ENCODE measurements at regions not wholly inside any gene's neighbourhood (a gene's known extent, or its start where the extent isn't known, plus 50 kb on each side); places are given as distances from the start of the nearest gene placed in this dataset.

DNA sequence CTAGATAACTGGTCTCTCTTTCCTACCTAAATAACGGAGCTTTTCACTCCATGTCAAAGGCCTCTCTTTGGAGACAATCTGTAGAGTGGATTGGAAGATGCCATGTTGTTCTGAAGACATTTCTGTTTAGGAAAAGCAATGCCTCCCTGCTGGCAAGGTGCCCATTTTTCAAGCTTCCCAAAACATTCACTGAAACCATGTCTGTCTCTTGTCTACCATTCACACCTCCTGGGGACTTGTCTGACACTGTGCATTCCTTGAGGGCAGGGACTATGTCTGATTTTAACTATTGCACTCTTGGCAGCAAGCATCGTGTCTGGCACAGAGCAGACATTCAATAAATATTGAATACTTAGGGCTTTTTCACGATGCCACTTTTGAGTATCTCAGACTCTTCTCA lies 528.9 kb upstream of the NRP1 start:
- Histone ChIP-seq H3K4me3 (replicated peaks; ENCODE audit: insufficient read depth, low read length) (no peak overlapping the region), H3K27me3 (ENCODE audit: insufficient read depth, poor library complexity, severe bottlenecking) (no peaks in the 10 kb centered on the region), H3K27ac (replicated peaks) (no peak overlapping the region)
- TF ChIP-seq, protein P1, sequence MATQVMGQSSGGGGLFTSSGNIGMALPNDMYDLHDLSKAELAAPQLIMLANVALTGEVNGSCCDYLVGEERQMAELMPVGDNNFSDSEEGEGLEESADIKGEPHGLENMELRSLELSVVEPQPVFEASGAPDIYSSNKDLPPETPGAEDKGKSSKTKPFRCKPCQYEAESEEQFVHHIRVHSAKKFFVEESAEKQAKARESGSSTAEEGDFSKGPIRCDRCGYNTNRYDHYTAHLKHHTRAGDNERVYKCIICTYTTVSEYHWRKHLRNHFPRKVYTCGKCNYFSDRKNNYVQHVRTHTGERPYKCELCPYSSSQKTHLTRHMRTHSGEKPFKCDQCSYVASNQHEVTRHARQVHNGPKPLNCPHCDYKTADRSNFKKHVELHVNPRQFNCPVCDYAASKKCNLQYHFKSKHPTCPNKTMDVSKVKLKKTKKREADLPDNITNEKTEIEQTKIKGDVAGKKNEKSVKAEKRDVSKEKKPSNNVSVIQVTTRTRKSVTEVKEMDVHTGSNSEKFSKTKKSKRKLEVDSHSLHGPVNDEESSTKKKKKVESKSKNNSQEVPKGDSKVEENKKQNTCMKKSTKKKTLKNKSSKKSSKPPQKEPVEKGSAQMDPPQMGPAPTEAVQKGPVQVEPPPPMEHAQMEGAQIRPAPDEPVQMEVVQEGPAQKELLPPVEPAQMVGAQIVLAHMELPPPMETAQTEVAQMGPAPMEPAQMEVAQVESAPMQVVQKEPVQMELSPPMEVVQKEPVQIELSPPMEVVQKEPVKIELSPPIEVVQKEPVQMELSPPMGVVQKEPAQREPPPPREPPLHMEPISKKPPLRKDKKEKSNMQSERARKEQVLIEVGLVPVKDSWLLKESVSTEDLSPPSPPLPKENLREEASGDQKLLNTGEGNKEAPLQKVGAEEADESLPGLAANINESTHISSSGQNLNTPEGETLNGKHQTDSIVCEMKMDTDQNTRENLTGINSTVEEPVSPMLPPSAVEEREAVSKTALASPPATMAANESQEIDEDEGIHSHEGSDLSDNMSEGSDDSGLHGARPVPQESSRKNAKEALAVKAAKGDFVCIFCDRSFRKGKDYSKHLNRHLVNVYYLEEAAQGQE (IDR thresholded peaks at IDR 0.05; ENCODE audit: insufficient replicate concordance, low read depth): no peak
- no peak for TF ChIP-seq SPI1 (IDR thresholded peaks at IDR 0.05; ENCODE audit: borderline replicate concordance, low read depth)
- TF ChIP-seq GABPA (IDR thresholded peaks at IDR 0.05; ENCODE audit: low read depth): no peak
- DNase-seq (ENCODE audit: low read depth in 1 of 2, low spot score in 1 of 2): no peak

DNA sequence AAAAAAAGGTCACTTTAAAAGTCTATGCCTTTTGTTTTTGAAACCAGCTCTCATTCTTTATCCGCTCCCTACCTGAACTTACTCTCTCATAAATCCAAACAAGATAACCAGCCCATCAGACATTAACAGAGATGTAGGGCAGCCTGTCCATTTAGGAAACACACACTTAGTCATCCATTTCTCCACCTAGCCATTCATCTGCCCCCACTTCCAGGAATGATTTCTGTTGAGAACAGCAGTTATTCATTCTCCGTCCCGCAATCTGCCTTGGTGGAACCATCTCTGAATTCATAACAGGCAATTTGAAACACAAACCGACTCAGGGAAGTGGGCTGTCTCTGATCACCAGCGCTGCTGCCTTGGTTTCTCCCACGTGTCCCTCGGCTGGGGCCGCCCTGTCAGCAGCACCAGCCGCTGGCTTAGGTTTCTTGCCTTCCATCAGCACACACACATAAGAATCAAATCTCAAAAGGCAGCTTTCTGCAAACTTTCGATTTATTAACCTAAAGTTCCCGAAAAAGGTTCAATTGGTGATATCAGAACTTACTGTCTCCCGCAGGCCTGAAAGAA lies 528.2 kb upstream of the NRP1 start:
- no peak for DNase-seq (ENCODE audit: low read depth in 1 of 2, low spot score in 1 of 2)
- TF ChIP-seq, protein P2, sequence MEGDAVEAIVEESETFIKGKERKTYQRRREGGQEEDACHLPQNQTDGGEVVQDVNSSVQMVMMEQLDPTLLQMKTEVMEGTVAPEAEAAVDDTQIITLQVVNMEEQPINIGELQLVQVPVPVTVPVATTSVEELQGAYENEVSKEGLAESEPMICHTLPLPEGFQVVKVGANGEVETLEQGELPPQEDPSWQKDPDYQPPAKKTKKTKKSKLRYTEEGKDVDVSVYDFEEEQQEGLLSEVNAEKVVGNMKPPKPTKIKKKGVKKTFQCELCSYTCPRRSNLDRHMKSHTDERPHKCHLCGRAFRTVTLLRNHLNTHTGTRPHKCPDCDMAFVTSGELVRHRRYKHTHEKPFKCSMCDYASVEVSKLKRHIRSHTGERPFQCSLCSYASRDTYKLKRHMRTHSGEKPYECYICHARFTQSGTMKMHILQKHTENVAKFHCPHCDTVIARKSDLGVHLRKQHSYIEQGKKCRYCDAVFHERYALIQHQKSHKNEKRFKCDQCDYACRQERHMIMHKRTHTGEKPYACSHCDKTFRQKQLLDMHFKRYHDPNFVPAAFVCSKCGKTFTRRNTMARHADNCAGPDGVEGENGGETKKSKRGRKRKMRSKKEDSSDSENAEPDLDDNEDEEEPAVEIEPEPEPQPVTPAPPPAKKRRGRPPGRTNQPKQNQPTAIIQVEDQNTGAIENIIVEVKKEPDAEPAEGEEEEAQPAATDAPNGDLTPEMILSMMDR (IDR thresholded peaks at IDR 0.05; ENCODE audit: insufficient read depth, low read length): no peak
- TF ChIP-seq, protein P1 (IDR thresholded peaks at IDR 0.05; ENCODE audit: insufficient replicate concordance, low read depth): no peak
- TF ChIP-seq POLR2AphosphoS5 (IDR thresholded peaks at IDR 0.05; ENCODE audit: low read depth) (no peak), GABPA (IDR thresholded peaks at IDR 0.05; ENCODE audit: low read depth) (no peak), SPI1 (IDR thresholded peaks at IDR 0.05; ENCODE audit: borderline replicate concordance, low read depth) (no peak)
- Histone ChIP-seq H3K4me3 (replicated peaks; ENCODE audit: insufficient read depth, low read length) (no peak overlapping the region), H3K27me3 (ENCODE audit: insufficient read depth, poor library complexity, severe bottlenecking) (no peaks in the 10 kb centered on the region), H3K27ac (replicated peaks) (no peak overlapping the region)

DNA sequence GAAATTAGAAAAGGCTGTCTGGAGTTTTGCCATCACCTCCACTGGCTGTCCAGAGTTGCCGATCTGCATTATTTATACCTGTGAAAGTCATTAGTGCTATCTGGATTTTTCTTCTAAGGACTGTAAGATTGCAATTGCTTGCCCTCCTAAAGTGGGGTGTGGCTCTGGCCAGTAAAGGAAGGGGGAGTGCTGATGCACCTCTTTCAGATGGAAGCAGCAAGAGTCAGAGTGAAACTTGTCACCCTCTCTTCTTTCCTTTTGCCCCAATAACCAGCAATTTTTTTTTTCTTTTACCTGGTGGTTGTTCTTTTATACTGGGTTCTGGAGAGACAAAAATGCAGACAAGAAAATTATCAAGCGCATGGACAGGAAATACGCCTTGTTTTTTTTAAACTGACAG lies 527.4 kb upstream of the NRP1 start:
- no peak for TF ChIP-seq POLR2AphosphoS5 (IDR thresholded peaks at IDR 0.05; ENCODE audit: low read depth)
- TF ChIP-seq SPI1 (IDR thresholded peaks at IDR 0.05; ENCODE audit: borderline replicate concordance, low read depth): no peak
- TF ChIP-seq, protein P1 (IDR thresholded peaks at IDR 0.05; ENCODE audit: insufficient replicate concordance, low read depth): no peak
- TF ChIP-seq, protein P2 (IDR thresholded peaks at IDR 0.05; ENCODE audit: insufficient read depth, low read length): no peak
- no peak for TF ChIP-seq GABPA (IDR thresholded peaks at IDR 0.05; ENCODE audit: low read depth)
- H3K27me3 ChIP-seq (ENCODE audit: insufficient read depth, poor library complexity, severe bottlenecking): no peaks in the 10 kb centered on the region
- H3K27ac ChIP-seq (replicated peaks): no peak overlapping the region
- H3K4me3 ChIP-seq (replicated peaks; ENCODE audit: insufficient read depth, low read length): no peak overlapping the region
- no peak for DNase-seq (ENCODE audit: low read depth in 1 of 2, low spot score in 1 of 2)

Measured in HL-60 (cell line).